ENCODE measurements at regions not wholly inside any gene's neighbourhood (a gene's known extent, or its start where the extent isn't known, plus 50 kb on each side); places are given as distances from the start of the nearest gene placed in this dataset.
A peak's percentile ranks its signal among the peaks of the same experiment; 100 is the strongest.
"Not testable (repeated sequence)": the region's sequence is repeated elsewhere in the genome, so short reads cannot be mapped to it uniquely, and the experiment has no call there.

GRCh38 chr9:68593760-68594159 is 53.1 kb upstream of the TMEM252 start:
- DNase-seq (ENCODE audit: low read depth), result not testable (repeated sequence)

- no peak for DNase-seq (ENCODE audit: low read depth)
These were observed 55.2 kb upstream of the TMEM252 start for GRCh38 chr9:68595868-68596267.

GRCh38 chr9:68597362-68597997 is 56.8 kb upstream of the TMEM252 start:
- DNase-seq (ENCODE audit: low read depth), result no peak

GRCh38 chr9:68599826-68600225 is 59.1 kb upstream of the TMEM252 start:
- DNase-seq (ENCODE audit: low read depth), result no peak

- DNase-seq (ENCODE audit: low read depth), result no peak
These were observed 60.4 kb upstream of the TMEM252 start for GRCh38 chr9:68601081-68601480.

GRCh38 chr9:68603371-68603770 is 62.7 kb upstream of the TMEM252 start:
- DNase-seq (ENCODE audit: low read depth), result no peak

GRCh38 chr9:68608763-68609162 is 68.1 kb upstream of the TMEM252 start:
- DNase-seq (ENCODE audit: low read depth), result no peak

GRCh38 chr9:68609901-68610415 is 69.3 kb upstream of the TMEM252 start:
- no peak for DNase-seq (ENCODE audit: low read depth)

GRCh38 chr9:68614121-68614520 is 73.4 kb upstream of the TMEM252 start:
- DNase-seq (ENCODE audit: low read depth), result no peak

- DNase-seq (ENCODE audit: low read depth), result not testable (repeated sequence)
These were observed 76.3 kb upstream of the TMEM252 start for GRCh38 chr9:68617011-68617410.

GRCh38 chr9:68619072-68619471 is 78.4 kb upstream of the TMEM252 start:
- no peak for DNase-seq (ENCODE audit: low read depth)

GRCh38 chr9:68619636-68620035 is 79.0 kb upstream of the TMEM252 start:
- DNase-seq (ENCODE audit: low read depth), result peak; percentile 1

GRCh38 chr9:68625559-68625958 is 79.5 kb upstream of the PIP5K1B start:
- DNase-seq (ENCODE audit: low read depth), result no peak

GRCh38 chr9:68626526-68626925 is 78.5 kb upstream of the PIP5K1B start:
- DNase-seq (ENCODE audit: low read depth), result no peak

GRCh38 chr9:68627104-68627503 is 77.9 kb upstream of the PIP5K1B start:
- no peak for DNase-seq (ENCODE audit: low read depth)

- no peak for DNase-seq (ENCODE audit: low read depth)
These were observed 77.4 kb upstream of the PIP5K1B start for GRCh38 chr9:68627594-68627993.

- no peak for DNase-seq (ENCODE audit: low read depth)
These were observed 76.0 kb upstream of the PIP5K1B start for GRCh38 chr9:68629042-68629441.

GRCh38 chr9:68631811-68632210 is 73.2 kb upstream of the PIP5K1B start:
- no peak for DNase-seq (ENCODE audit: low read depth)

- DNase-seq (ENCODE audit: low read depth), result no peak
These were observed 68.0 kb upstream of the PIP5K1B start for GRCh38 chr9:68637020-68637419.

- DNase-seq (ENCODE audit: low read depth), result not testable (repeated sequence)
These were observed 65.8 kb upstream of the PIP5K1B start for GRCh38 chr9:68639261-68639660.

GRCh38 chr9:68640421-68641089 is 64.5 kb upstream of the PIP5K1B start:
- DNase-seq (ENCODE audit: low read depth), result no peak

GRCh38 chr9:68643901-68644809 is 60.9 kb upstream of the PIP5K1B start:
- DNase-seq (ENCODE audit: low read depth), result no peak

GRCh38 chr9:68644831-68645230 is 60.2 kb upstream of the PIP5K1B start:
- DNase-seq (ENCODE audit: low read depth), result no peak

Data from amniotic epithelial cell (primary cell).